Thyroid gland (tissue), 4 donors: ENCODE measurements at regions not wholly inside any gene's neighbourhood (a gene's known extent, or its start where the extent isn't known, plus 50 kb on each side); places are given as distances from the start of the nearest gene placed in this dataset.
A peak's percentile ranks its signal among the peaks of the same experiment; 100 is the strongest.

ENCODE experiments used
- DNase-seq, 2 donors: peaks; one replicate each; pipeline ENCODE4 v3.0.0-alpha.2; 2019
- H3K27ac ChIP-seq, 3 donors: fragments of 200-600 bp; sonication (generic); 1 replicate in 2 of 3; 2 replicates in 1 of 3; pipeline ENCODE4 v1.5.1; 2016 to 2019; ENCODE audit warnings: mild to moderate bottlenecking in 1 of 3, moderate library complexity in 1 of 3
- H3K27me3 ChIP-seq: fragments of 200-600 bp; sonication (generic); one replicate; pipeline ENCODE4 v1.5.1; 2019
- H3K36me3 ChIP-seq, 2 donors: fragments of 200-600 bp; sonication (generic); one replicate each; pipeline ENCODE4 v1.5.1; 2016 to 2019
- H3K4me1 ChIP-seq, 2 donors: fragments of 200-600 bp; sonication (generic); one replicate each; pipeline ENCODE4 v1.5.1; 2017 to 2019
- H3K4me3 ChIP-seq, 3 donors: fragments of 200-600 bp; sonication (generic); replicated peaks in 1 of 3; 1 replicate in 2 of 3; 2 replicates in 1 of 3; pipeline ENCODE4 v1.5.1; 2016; ENCODE audit warnings: mild to moderate bottlenecking in 1 of 3
- H3K9me3 ChIP-seq: fragments of 200-600 bp; sonication (generic); one replicate; pipeline ENCODE4 v1.5.1; 2017
- POLR2A ChIP-seq, 2 donors: fragments of 450-650 bp; IDR thresholded peaks; one replicate each; pipeline ENCODE4 v1.6.1; 2017; ENCODE audit warnings: antibody characterized with exemption in 2 of 2, mild to moderate bottlenecking in 2 of 2, moderate library complexity in 1 of 2
- WGBS, 2 donors: methylation state at CpG; one replicate each; pipeline ENCODE4 v1.1.5; 2017; 5-methylcytosine and 5-hydroxymethylcytosine counted together
- intact Hi-C: fragments of 100-400 bp; cut with DNase I; formaldehyde crosslinking; loops from one replicate; pipeline ENCODE4 v1.15.1; 2023
- TF ChIP-seq, protein P1 (sequence below), 6 experiments: fragments of 200-600 bp in 3 of 6; fragments of 450-650 bp in 3 of 6; sonication (generic) in 3 of 6; IDR thresholded peaks; one replicate each; pipeline ENCODE4 v1.5.1; 2016 to 2019; ENCODE audit warnings: antibody characterized with exemption in 6 of 6, mild to moderate bottlenecking in 2 of 6, inconsistent platforms in 1 of 6, moderate library complexity in 1 of 6

DNA sequence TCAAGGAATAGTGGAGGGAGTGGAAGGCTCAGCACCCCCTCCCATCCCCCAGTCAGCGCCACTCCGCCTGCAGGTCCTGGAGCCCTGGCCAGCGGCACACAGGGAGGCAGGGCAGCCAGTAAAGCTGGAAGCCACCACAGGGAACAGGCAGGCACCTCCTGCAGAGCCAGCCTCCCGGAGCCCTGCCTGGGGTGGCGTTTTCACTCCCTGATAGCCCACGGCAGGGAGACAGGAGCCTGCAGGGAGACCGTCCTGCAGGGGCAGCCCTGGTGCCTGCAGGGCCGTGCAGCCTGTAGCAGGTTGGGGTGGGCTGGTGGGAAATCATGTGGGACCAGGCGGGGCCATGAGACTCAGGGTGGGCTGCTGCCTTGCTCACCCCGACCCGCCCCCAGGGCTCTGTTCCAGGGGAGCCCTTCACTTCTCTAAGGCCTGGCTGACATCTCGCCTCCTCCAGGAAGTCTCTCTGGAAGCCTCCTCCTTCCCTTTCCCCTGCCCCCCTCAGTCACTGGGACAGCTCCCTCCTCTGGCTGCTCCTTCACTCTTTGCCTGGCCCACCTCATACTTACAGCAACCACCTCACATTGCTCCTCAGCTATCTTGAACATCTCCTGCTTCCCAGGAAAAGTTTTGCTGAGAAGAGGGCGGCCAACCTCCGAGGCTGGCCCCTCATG lies 221.0 kb downstream of the GLI2 start:
- Histone ChIP-seq H3K4me1 (peaks cover 3 to 5% of the 10 kb centered on the region in 2 donors), H3K27ac (no peak overlapping the region), H3K27me3 (no peaks in the 10 kb centered on the region), H3K4me3 (no peak overlapping the region), H3K9me3 (no peaks in the 10 kb centered on the region), H3K36me3 (no peaks in the 10 kb centered on the region)
- intact Hi-C loops = no loop called here
- TF ChIP-seq, protein P1, sequence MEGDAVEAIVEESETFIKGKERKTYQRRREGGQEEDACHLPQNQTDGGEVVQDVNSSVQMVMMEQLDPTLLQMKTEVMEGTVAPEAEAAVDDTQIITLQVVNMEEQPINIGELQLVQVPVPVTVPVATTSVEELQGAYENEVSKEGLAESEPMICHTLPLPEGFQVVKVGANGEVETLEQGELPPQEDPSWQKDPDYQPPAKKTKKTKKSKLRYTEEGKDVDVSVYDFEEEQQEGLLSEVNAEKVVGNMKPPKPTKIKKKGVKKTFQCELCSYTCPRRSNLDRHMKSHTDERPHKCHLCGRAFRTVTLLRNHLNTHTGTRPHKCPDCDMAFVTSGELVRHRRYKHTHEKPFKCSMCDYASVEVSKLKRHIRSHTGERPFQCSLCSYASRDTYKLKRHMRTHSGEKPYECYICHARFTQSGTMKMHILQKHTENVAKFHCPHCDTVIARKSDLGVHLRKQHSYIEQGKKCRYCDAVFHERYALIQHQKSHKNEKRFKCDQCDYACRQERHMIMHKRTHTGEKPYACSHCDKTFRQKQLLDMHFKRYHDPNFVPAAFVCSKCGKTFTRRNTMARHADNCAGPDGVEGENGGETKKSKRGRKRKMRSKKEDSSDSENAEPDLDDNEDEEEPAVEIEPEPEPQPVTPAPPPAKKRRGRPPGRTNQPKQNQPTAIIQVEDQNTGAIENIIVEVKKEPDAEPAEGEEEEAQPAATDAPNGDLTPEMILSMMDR (IDR thresholded peaks at IDR 0.05) = no peak
- no peak for TF ChIP-seq POLR2A (IDR thresholded peaks at IDR 0.05)
- no peak for DNase-seq
- WGBS, 2 donors = 95 to 100% methylated on average over 4 to 7 of the region's 14 CpGs

- peaks cover 3 to 5% of the 10 kb centered on the region in 2 donors for H3K4me1 ChIP-seq
- no peak overlapping the region for H3K27ac ChIP-seq
- H3K9me3 ChIP-seq = no peaks in the 10 kb centered on the region
- no peak overlapping the region for H3K4me3 ChIP-seq
- H3K27me3 ChIP-seq = no peaks in the 10 kb centered on the region
- intact Hi-C loops = no loop called here
- no peak for TF ChIP-seq POLR2A (IDR thresholded peaks at IDR 0.05)
- TF ChIP-seq, protein P1 (IDR thresholded peaks at IDR 0.05) = no peak
- WGBS, 2 donors = 36 to 86% methylated on average over 1 to 4 of the region's 5 CpGs
- no peaks in the 10 kb centered on the region for H3K36me3 ChIP-seq
- DNase-seq = peak; percentile 72 to 73
These were observed 222.2 kb downstream of the GLI2 start for GRCh38 chr2:120957905-120958304.

DNA sequence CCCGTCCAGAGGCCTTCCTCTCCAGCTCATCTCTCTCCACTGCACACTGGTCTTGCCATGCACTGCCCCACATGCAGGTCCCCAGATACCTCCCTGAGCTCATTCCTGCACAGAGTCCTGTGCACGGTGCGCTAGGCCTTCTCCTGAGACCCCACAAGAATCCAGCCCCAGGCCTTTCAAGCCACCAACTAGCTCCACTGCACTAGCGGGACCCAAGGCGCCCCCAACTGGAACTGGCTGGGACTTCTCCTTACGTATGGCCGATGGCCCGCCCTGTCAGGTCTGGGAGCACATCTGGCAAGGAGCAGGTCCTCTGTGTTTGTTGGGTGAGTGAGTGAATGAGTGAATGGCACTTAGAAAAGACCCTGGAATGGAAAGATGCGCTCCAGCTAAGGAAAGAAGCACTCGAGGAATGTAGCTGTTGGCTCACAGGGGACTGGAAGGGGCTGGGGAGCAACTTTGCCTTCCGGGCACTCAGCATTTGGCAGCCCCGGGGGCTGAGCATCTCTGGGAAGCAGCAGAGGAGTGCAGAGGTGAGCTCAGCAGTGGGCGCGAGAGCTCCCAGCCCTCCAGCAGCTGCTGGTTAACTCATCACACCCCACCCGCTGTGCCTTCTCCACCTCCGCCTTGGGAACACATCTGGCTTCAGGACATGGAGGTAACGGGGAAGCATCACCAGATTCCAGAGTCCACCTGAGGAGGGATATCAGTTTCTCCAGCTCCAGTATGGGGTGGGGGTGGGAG lies 223.1 kb downstream of the GLI2 start:
- peaks cover 3 to 5% of the 10 kb centered on the region in 2 donors for H3K4me1 ChIP-seq
- H3K9me3 ChIP-seq = no peaks in the 10 kb centered on the region
- no peaks in the 10 kb centered on the region for H3K27me3 ChIP-seq
- no peak overlapping the region for H3K27ac ChIP-seq
- DNase-seq = no peak
- no peak overlapping the region for H3K4me3 ChIP-seq
- TF ChIP-seq, protein P1 (IDR thresholded peaks at IDR 0.05) = no peak
- no peak for TF ChIP-seq POLR2A (IDR thresholded peaks at IDR 0.05)
- intact Hi-C loops = no loop called here
- 85 to 87% methylated on average over 16 of the region's 17 CpGs for WGBS, 2 donors
- H3K36me3 ChIP-seq = no peaks in the 10 kb centered on the region

GRCh38 chr2:120959426-120959825 lies 223.8 kb downstream of the GLI2 start:
- WGBS, 2 donors = 23 to 45% methylated on average over 12 to 13 of the region's 13 CpGs
- Histone ChIP-seq H3K36me3 (no peaks in the 10 kb centered on the region), H3K4me1 (peaks cover 3 to 5% of the 10 kb centered on the region in 2 donors), H3K9me3 (no peaks in the 10 kb centered on the region), H3K27me3 (no peaks in the 10 kb centered on the region), H3K4me3 (no peak overlapping the region), H3K27ac (no peak overlapping the region)
- intact Hi-C loops = no loop called here
- TF ChIP-seq, protein P1 (IDR thresholded peaks at IDR 0.05) = no peak
- TF ChIP-seq POLR2A (IDR thresholded peaks at IDR 0.05) = no peak
- peak; percentile 85 to 87 for DNase-seq

- Histone ChIP-seq H3K27me3 (no peaks in the 10 kb centered on the region), H3K36me3 (no peaks in the 10 kb centered on the region), H3K4me3 (no peak overlapping the region), H3K9me3 (no peaks in the 10 kb centered on the region), H3K4me1 (peaks cover 3 to 5% of the 10 kb centered on the region in 2 donors), H3K27ac (no peak overlapping the region)
- TF ChIP-seq, protein P1 (IDR thresholded peaks at IDR 0.05) = no peak
- TF ChIP-seq POLR2A (IDR thresholded peaks at IDR 0.05) = no peak
- intact Hi-C loops = no loop called here
- 85 to 87% methylated on average over 13 of the region's 13 CpGs for WGBS, 2 donors
- no peak for DNase-seq
These were observed 225.2 kb downstream of the GLI2 start for GRCh38 chr2:120960770-120961366.
